ENCODE measurements at regions not wholly inside any gene's neighbourhood (a gene's known extent, or its start where the extent isn't known, plus 50 kb on each side); places are given as distances from the start of the nearest gene placed in this dataset.

GRCh38 chr7:41312235-41312634 lies 390.7 kb downstream of the INHBA start:
- DNase-seq (ENCODE audit: low read depth in 1 of 2, low spot score in 1 of 2) (no peak), FAIRE-seq (no peak), ATAC-seq (no peak)
- Histone ChIP-seq H3K4me2 (no peak overlapping the region), H3K27ac (no peak overlapping the region), H3K9me3 (no peaks in the 10 kb centered on the region), H3K4me1 (no peaks in the 10 kb centered on the region), H3K4me3 (no peak overlapping the region)
- WGBS (ENCODE audit: missing lambda C conversion rate) = 11% methylated on average over 6 of the region's 6 CpGs
- POLR2A ChIA-PET = no interaction called here
- CTCF ChIA-PET = interaction anchor here (1.1 kb wide), 1 partner anchor 25 kb away, joined by 3 read pairs; no protein-coding TSS in a partner anchor
- TF ChIP-seq HDAC2 (IDR thresholded peaks at IDR 0.05) = no peak
- TF ChIP-seq KDM1A (IDR thresholded peaks at IDR 0.05; ENCODE audit: low read depth) = no peak
- no peak for TF ChIP-seq CEBPB (IDR thresholded peaks at IDR 0.05)
- TF ChIP-seq EP300 (IDR thresholded peaks at IDR 0.05) = no peak
- TF ChIP-seq ZFP36 (IDR thresholded peaks at IDR 0.05; ENCODE audit: borderline replicate concordance, partially characterized antibody) = no peak
- no peak for TF ChIP-seq ATOH8 (CRISPR knock-in tag; IDR thresholded peaks at IDR 0.05; ENCODE audit: low read depth)
- no peak for TF ChIP-seq SMC3 (IDR thresholded peaks at IDR 0.05)
- no peak for TF ChIP-seq KDM5A (IDR thresholded peaks at IDR 0.05)
- TF ChIP-seq TP53 (CRISPR knock-in tag; IDR thresholded peaks at IDR 0.05) = no peak
- TF ChIP-seq EHMT2 (IDR thresholded peaks at IDR 0.05; ENCODE audit: low read depth) = no peak
- no peak for TF ChIP-seq MYC (IDR thresholded peaks at IDR 0.05; ENCODE audit: borderline replicate concordance, low read length)
- TF ChIP-seq EHF (CRISPR knock-in tag; IDR thresholded peaks at IDR 0.05) = no peak
- TF ChIP-seq CHD2 (IDR thresholded peaks at IDR 0.05; ENCODE audit: low read length, partially characterized antibody) = no peak
- TF ChIP-seq HMGXB4 (CRISPR knock-in tag; IDR thresholded peaks at IDR 0.05; ENCODE audit: borderline replicate concordance) = no peak
- no peak for TF ChIP-seq MAFK (IDR thresholded peaks at IDR 0.05; ENCODE audit: partially characterized antibody)
- no peak for TF ChIP-seq HOXB5 (CRISPR knock-in tag; IDR thresholded peaks at IDR 0.05)
- no peak for TF ChIP-seq PBX3 (IDR thresholded peaks at IDR 0.05)
- TF ChIP-seq MAZ (IDR thresholded peaks at IDR 0.05; ENCODE audit: borderline replicate concordance, low read depth, low read length) = no peak

- FAIRE-seq = no peak
- WGBS (ENCODE audit: missing lambda C conversion rate) = 45% methylated on average over 3 of the region's 3 CpGs
- Histone ChIP-seq H3K4me2 (no peak overlapping the region), H3K4me3 (no peak overlapping the region), H3K9me3 (no peaks in the 10 kb centered on the region), H3K4me1 (no peaks in the 10 kb centered on the region), H3K27ac (no peak overlapping the region)
- TF ChIP-seq MAFK (IDR thresholded peaks at IDR 0.05; ENCODE audit: partially characterized antibody) (peak; percentile 54), ZSCAN20 (CRISPR knock-in tag; IDR thresholded peaks at IDR 0.05) (no peak), CHD4 (IDR thresholded peaks at IDR 0.05; ENCODE audit: borderline replicate concordance) (no peak), CBX8 (IDR thresholded peaks at IDR 0.05) (no peak), PHF8 (IDR thresholded peaks at IDR 0.05; ENCODE audit: borderline replicate concordance, low read depth) (no peak), MYC (IDR thresholded peaks at IDR 0.05; ENCODE audit: borderline replicate concordance, low read length) (no peak), EP300 (IDR thresholded peaks at IDR 0.05) (no peak), HMGXB4 (CRISPR knock-in tag; IDR thresholded peaks at IDR 0.05; ENCODE audit: borderline replicate concordance) (no peak)
- no peak for ATAC-seq
- DNase-seq (ENCODE audit: low read depth in 1 of 2, low spot score in 1 of 2) = no peak
- POLR2A ChIA-PET = no interaction called here
- CTCF ChIA-PET = no interaction called here
These were observed 391.6 kb downstream of the INHBA start for GRCh38 chr7:41311301-41311700.

Measured in A549 (cell line).